ENCODE measurements at regions not wholly inside any gene's neighbourhood (a gene's known extent, or its start where the extent isn't known, plus 50 kb on each side); places are given as distances from the start of the nearest gene placed in this dataset.

GRCh38 chr9:74025402-74025925 is 471.7 kb upstream of the RORB start:
- H3K27ac ChIP-seq, result no peak overlapping the region
- WGBS, 2 donors, result 59 to 63% methylated on average over 4 of the region's 4 CpGs
- DNase-seq, result no peak
- intact Hi-C loops (cut with DNase I), result no loop called here
- TF ChIP-seq, protein P1, sequence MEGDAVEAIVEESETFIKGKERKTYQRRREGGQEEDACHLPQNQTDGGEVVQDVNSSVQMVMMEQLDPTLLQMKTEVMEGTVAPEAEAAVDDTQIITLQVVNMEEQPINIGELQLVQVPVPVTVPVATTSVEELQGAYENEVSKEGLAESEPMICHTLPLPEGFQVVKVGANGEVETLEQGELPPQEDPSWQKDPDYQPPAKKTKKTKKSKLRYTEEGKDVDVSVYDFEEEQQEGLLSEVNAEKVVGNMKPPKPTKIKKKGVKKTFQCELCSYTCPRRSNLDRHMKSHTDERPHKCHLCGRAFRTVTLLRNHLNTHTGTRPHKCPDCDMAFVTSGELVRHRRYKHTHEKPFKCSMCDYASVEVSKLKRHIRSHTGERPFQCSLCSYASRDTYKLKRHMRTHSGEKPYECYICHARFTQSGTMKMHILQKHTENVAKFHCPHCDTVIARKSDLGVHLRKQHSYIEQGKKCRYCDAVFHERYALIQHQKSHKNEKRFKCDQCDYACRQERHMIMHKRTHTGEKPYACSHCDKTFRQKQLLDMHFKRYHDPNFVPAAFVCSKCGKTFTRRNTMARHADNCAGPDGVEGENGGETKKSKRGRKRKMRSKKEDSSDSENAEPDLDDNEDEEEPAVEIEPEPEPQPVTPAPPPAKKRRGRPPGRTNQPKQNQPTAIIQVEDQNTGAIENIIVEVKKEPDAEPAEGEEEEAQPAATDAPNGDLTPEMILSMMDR (IDR thresholded peaks at IDR 0.05), result no peak
- TF ChIP-seq POLR2A (IDR thresholded peaks at IDR 0.05), result no peak
- H3K4me1 ChIP-seq, result no peaks in the 10 kb centered on the region
- no peaks in the 10 kb centered on the region for H3K27me3 ChIP-seq
- H3K4me3 ChIP-seq, result no peak overlapping the region
- H3K36me3 ChIP-seq, result no peaks in the 10 kb centered on the region
- H3K9me3 ChIP-seq, result no peaks in the 10 kb centered on the region

DNA sequence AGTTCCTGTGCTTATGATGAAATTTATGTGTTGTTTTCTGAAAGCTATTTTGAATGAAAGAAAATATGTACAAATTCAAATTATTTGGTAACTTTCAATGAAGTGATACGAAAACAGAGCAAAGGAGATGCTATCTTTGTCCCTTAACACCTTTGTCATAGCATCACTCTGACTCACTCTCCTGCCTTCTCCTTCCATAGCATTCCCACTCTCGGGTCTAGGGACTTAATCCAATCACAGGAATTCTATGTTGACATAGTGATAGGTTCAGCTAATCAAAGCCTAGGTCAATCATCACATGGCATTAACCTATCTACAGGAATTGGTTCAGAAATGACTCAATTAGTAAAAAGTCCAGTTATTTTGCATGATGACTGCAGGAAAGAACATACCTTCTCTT is 464.7 kb upstream of the RORB start:
- no peak for TF ChIP-seq POLR2A (IDR thresholded peaks at IDR 0.05)
- TF ChIP-seq, protein P1 (IDR thresholded peaks at IDR 0.05), result no peak
- no peaks in the 10 kb centered on the region for H3K4me1 ChIP-seq
- no peak overlapping the region for H3K27ac ChIP-seq
- H3K27me3 ChIP-seq, result no peaks in the 10 kb centered on the region
- no peak for DNase-seq
- intact Hi-C loops (cut with DNase I), result no loop called here
- WGBS, 2 donors, result 55 to 59% methylated on average over 2 of the region's 2 CpGs
- H3K4me3 ChIP-seq, result no peak overlapping the region
- H3K9me3 ChIP-seq, result no peaks in the 10 kb centered on the region
- H3K36me3 ChIP-seq, result no peaks in the 10 kb centered on the region

- WGBS, 2 donors, result 18 to 23% methylated on average over 2 of the region's 2 CpGs
- intact Hi-C loops (cut with DNase I), result no loop called here
- Histone ChIP-seq H3K36me3 (no peaks in the 10 kb centered on the region), H3K4me3 (no peak overlapping the region), H3K27ac (no peak overlapping the region), H3K4me1 (no peaks in the 10 kb centered on the region), H3K9me3 (no peaks in the 10 kb centered on the region), H3K27me3 (no peaks in the 10 kb centered on the region)
- no peak for DNase-seq
- TF ChIP-seq, protein P1 (IDR thresholded peaks at IDR 0.05), result no peak
- no peak for TF ChIP-seq POLR2A (IDR thresholded peaks at IDR 0.05)
Observed at GRCh38 chr9:74035786-74036185, 461.3 kb upstream of the RORB start.

- H3K36me3 ChIP-seq, result no peaks in the 10 kb centered on the region
- TF ChIP-seq, protein P1 (IDR thresholded peaks at IDR 0.05), result no peak
- TF ChIP-seq POLR2A (IDR thresholded peaks at IDR 0.05), result no peak
- H3K4me1 ChIP-seq, result no peaks in the 10 kb centered on the region
- no peak overlapping the region for H3K27ac ChIP-seq
- intact Hi-C loops (cut with DNase I), result no loop called here
- H3K27me3 ChIP-seq, result no peaks in the 10 kb centered on the region
- H3K4me3 ChIP-seq, result no peak overlapping the region
- 85 to 86% methylated on average over 5 of the region's 5 CpGs for WGBS, 2 donors
- DNase-seq, result no peak
- H3K9me3 ChIP-seq, result no peaks in the 10 kb centered on the region
Observed at GRCh38 chr9:74036549-74037231, 460.4 kb upstream of the RORB start.

DNA sequence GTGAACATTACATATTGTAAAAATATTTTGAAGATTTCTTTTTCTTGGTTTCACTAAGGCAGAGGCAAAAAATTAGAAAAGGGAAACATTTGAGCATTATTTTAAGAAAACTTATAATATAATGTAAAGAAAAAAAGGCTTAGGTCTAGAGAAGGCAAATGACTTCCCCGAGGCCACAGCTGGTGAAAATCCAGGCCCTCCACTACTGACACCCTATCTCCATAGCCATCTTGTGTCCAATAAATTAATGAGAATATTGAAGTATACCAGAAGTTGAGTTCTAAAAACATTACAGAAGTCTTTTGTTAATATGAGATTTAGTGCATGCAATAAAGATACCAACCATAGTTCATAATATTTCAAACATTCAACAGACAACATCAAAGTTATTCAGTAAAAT is 459.9 kb upstream of the RORB start:
- no peaks in the 10 kb centered on the region for H3K27me3 ChIP-seq
- no peak overlapping the region for H3K4me3 ChIP-seq
- H3K4me1 ChIP-seq, result no peaks in the 10 kb centered on the region
- no peaks in the 10 kb centered on the region for H3K9me3 ChIP-seq
- H3K27ac ChIP-seq, result no peak overlapping the region
- no peak for DNase-seq
- no peaks in the 10 kb centered on the region for H3K36me3 ChIP-seq
- TF ChIP-seq POLR2A (IDR thresholded peaks at IDR 0.05), result no peak
- TF ChIP-seq, protein P1 (IDR thresholded peaks at IDR 0.05), result no peak
- intact Hi-C loops (cut with DNase I), result no loop called here
- WGBS, 2 donors, result 73 to 89% methylated on average over 1 of the region's 1 CpG
